SK-N-MC (cell line): ENCODE measurements at regions not wholly inside any gene's neighbourhood (a gene's known extent, or its start where the extent isn't known, plus 50 kb on each side); places are given as distances from the start of the nearest gene placed in this dataset.
A peak's percentile ranks its signal among the peaks of the same experiment; 100 is the strongest.

ENCODE experiments used
- DNase-seq: peaks from one replicate; pipeline ENCODE4 v3.0.0-alpha.2; 2011; ENCODE audit warnings: low read depth, low spot score
- H3K27ac ChIP-seq: fragments of 200-600 bp; sonication (generic); 2 replicates; pipeline ENCODE4 v1.5.1; 2016; ENCODE audit warnings: mixed run types
- H3K36me3 ChIP-seq: fragments of 200-600 bp; sonication (generic); 2 replicates; pipeline ENCODE4 v1.6.1; 2017; ENCODE audit warnings: antibody characterized with exemption, low read length, mixed read lengths; ENCODE audit not compliant: insufficient read depth
- H3K4me3 ChIP-seq: fragments of 200-600 bp; sonication (generic); 2 replicates; pipeline ENCODE4 v1.5.1; 2016
- H3K9ac ChIP-seq: fragments of 200-600 bp; sonication (generic); 2 replicates; pipeline ENCODE4 v1.8.0; 2017; ENCODE audit warnings: mixed run types, mixed read lengths; ENCODE audit not compliant: insufficient read length
- H3K9me3 ChIP-seq: fragments of 200-600 bp; sonication (generic); 2 replicates; pipeline ENCODE4 v1.6.1; 2017; ENCODE audit warnings: low read depth, mild to moderate bottlenecking, antibody characterized with exemption, low read length, moderate library complexity, mixed read lengths
- EZH2 ChIP-seq: fragments of 200-600 bp; sonication (generic); IDR thresholded peaks from one replicate; pipeline ENCODE4 v1.6.1; 2017; ENCODE audit warnings: antibody characterized with exemption
- FOXP2 ChIP-seq: optimal IDR thresholded peaks from 2 replicates; pipeline ENCODE3; 2011; ENCODE audit warnings: mild to moderate bottlenecking, moderate library complexity; ENCODE audit not compliant: insufficient read depth; ENCODE audit errors: extremely low read length, control extremely low read depth
- POLR2AphosphoS5 ChIP-seq: IDR thresholded peaks from 2 replicates; pipeline ENCODE4 v1.6.1; 2012; ENCODE audit warnings: mild to moderate bottlenecking, low read depth, low read length, borderline replicate concordance

DNA sequence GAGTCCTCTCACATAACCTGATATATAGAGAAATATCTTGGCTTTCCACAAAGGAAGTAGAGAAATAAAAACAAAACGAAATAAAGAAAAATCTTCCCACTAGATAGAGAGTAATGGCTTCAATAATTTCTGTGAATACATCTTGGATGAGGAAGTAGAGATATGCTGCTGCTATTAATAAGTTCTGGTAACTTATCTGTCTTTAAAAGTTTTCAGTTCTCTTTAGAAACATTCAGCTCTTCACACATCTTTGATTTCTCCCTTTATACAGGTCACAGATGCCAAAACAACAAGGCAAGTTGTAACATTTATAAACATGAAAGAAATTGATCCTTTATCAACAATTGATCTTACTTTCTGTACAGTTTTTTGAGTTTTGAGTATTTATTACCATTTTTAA is 615.8 kb downstream of the TRAM1L1 start:
- no peak for DNase-seq
- Histone ChIP-seq H3K36me3 (no peaks in the 10 kb centered on the region), H3K9me3 (no peaks in the 10 kb centered on the region; the same call in 1 of the 2 replicates), H3K9ac (no peak overlapping the region), H3K4me3 (no peak overlapping the region), H3K27ac (no peak overlapping the region)
- TF ChIP-seq EZH2, result no peak
- TF ChIP-seq POLR2AphosphoS5, result no peak
- TF ChIP-seq FOXP2, result no peak

DNA sequence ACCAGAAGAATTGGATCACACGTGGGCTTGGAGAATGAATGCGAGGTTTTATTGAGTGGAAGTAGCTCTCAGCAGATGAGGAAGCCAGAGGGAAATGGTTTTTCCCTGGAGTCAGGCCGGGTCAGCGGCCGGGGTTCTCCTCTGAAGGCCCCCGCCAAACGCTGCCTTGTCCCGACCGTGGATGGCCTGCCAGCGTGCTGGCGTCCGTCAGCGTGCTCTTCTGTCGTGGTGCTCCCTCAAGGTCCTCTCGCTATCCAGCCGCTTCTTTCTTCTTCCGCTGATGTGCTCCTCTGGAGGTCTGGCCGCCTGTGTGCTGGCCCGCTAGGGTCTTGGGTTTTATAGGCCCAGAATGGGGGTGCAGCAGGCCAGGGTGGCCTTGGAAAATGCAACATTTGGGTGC is 632.2 kb downstream of the TRAM1L1 start:
- Histone ChIP-seq H3K27ac (no peak overlapping the region), H3K9ac (no peak overlapping the region), H3K4me3 (no peak overlapping the region), H3K36me3 (no peaks in the 10 kb centered on the region), H3K9me3 (no peaks in the 10 kb centered on the region)
- no peak for TF ChIP-seq POLR2AphosphoS5
- no peak for TF ChIP-seq FOXP2
- no peak for TF ChIP-seq EZH2
- DNase-seq, result no peak

DNA sequence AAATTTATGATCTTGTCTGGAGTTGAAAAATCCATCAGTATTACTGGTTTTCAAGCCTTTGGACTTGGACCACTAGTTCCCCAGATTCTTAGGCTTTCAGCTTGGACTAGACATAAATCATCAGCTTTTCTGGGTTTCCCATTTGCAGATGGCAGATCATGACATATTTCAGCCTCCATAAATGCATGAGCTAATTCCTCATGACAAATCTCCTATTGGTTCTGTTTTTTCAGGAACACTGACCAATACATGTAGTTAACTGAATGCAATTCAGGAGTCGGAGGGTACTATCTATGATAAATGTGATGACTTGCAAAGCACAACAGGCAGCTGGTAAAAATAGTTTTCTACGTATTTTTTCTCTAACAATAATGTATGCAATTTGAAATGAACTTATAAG is 635.6 kb downstream of the TRAM1L1 start:
- no peak for DNase-seq
- Histone ChIP-seq H3K9ac (no peak overlapping the region), H3K9me3 (no peaks in the 10 kb centered on the region), H3K36me3 (no peaks in the 10 kb centered on the region), H3K4me3 (no peak overlapping the region), H3K27ac (no peak overlapping the region)
- no peak for TF ChIP-seq POLR2AphosphoS5
- TF ChIP-seq FOXP2, result no peak
- TF ChIP-seq EZH2, result no peak

DNA sequence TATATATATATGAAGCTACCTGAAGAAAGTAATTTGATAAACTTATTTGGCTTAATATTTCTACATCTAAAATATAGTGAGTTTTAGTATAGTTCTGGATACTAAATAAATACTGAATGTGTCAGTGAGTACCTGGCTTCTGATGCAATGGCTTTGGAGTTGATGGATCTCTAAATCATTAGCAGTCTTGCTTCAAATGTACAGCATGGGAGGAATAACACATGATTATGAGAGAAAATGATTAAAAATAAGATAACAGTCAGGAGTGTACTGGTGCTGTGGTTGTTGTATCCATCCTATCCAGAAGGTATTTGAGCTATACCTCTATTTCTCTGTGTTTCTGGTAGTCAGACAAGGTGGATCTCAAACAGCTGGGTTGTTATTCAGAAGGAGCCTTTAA is 641.3 kb downstream of the TRAM1L1 start:
- Histone ChIP-seq H3K4me3 (no peak overlapping the region), H3K9me3 (no peaks in the 10 kb centered on the region), H3K27ac (no peak overlapping the region), H3K9ac (no peak overlapping the region), H3K36me3 (no peaks in the 10 kb centered on the region)
- DNase-seq, result no peak
- TF ChIP-seq EZH2 (no peak), POLR2AphosphoS5 (no peak), FOXP2 (no peak)

DNA sequence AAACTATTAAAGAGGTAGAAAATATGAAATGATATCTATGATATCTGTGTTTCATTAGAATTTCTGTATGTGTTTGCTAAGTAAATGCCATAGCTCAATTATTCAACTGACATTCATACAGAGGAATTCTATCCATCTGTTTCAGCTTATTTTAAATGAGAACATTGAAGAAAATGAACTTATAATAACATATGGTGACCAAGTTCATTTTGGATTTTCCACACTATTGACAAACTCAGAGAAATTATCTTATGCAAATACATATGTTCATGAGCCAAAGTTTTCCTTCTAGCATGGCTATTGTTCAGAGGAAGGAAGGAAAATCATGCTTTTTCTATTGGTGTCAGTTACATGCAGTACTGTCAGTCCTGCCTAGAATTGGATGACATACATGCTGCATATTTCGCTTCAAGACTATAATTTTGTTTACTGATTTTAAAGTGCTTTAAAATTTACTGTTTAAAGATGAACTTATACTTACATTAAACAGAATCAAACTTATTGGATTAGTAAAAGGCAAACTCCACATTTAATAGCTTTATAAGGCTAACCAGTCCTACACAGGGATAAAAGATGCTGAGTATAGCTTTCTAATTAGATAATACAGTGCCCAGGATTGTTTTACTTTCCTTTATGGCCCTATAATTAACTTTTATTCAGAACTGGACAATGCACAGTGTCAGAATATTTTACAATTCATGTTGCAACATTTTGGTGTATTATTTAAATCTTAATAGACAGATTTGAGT is 646.2 kb downstream of the TRAM1L1 start:
- H3K4me3 ChIP-seq, result no peak overlapping the region
- no peaks in the 10 kb centered on the region for H3K9me3 ChIP-seq
- H3K27ac ChIP-seq, result peak overlapping the region; percentile 80
- TF ChIP-seq EZH2, result no peak
- no peak for TF ChIP-seq POLR2AphosphoS5
- TF ChIP-seq FOXP2, result no peak
- H3K9ac ChIP-seq, result peak overlapping the region; percentile 42
- H3K36me3 ChIP-seq, result no peaks in the 10 kb centered on the region
- no peak for DNase-seq

DNA sequence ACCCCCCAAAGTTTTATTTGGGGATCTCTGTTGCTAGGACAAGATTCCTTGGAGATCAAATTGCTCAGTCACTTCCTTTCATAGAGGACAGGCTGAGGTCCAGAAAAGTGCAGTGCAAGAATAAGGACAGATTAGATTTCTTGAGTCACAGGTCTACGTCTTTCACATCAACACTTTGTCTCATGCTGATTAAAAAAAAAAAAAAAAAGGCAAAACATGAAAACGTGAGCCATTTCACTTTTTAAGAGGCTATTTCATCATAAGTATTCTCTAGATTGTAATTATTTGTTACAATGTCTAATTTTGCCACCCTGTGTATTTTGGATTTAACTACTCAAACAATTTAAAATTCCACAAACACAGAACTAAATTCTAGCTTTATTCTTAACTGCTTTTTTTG is 647.0 kb downstream of the TRAM1L1 start:
- peak overlapping the region; percentile 80 for H3K27ac ChIP-seq
- H3K9me3 ChIP-seq, result no peaks in the 10 kb centered on the region
- no peaks in the 10 kb centered on the region for H3K36me3 ChIP-seq
- no peak for DNase-seq
- H3K9ac ChIP-seq, result peak overlapping the region; percentile 42
- TF ChIP-seq FOXP2 (no peak), POLR2AphosphoS5 (no peak), EZH2 (no peak)
- no peak overlapping the region for H3K4me3 ChIP-seq

DNA sequence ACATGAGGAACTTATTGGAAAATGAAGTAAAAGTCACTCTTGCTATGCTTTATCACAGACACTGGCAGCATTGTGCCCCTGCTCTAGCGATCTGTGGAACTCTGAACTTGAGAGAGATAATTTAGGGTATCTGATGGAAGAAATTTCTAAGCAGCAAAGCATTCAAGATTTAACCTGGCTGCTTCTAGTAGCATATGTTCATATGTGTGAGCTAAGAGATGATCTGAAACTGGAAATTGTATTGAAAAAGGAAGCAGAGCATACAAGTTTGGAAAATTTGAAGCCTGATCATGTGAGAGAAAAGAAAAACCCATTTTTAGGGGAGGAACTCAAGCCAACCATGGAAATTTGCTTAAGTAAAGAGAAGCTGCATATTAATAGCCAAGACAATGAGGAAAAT is 657.7 kb downstream of the TRAM1L1 start:
- no peak overlapping the region for H3K9ac ChIP-seq
- no peak overlapping the region for H3K27ac ChIP-seq
- no peak for DNase-seq
- no peaks in the 10 kb centered on the region for H3K9me3 ChIP-seq
- no peaks in the 10 kb centered on the region for H3K36me3 ChIP-seq
- no peak for TF ChIP-seq EZH2
- no peak for TF ChIP-seq FOXP2
- TF ChIP-seq POLR2AphosphoS5, result no peak
- H3K4me3 ChIP-seq, result no peak overlapping the region

DNA sequence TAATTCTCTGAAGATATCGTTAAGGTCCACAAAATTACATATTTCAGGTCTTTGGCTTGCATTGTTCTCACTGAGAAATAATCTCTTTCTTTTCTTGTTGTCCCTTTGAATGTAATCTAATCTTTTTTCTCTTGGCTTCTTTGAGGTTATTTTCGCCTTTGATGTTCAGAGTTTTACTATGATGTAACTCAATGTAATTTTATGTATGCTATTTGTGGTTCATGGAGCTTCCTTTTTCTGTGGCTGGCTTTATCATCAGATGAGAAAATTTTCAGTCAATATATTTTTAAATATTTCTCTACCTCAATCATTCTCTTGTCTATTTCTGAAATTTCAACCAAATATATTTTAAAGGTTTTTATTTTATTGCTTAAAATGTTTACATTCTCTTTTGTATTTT is 672.2 kb downstream of the TRAM1L1 start:
- no peak overlapping the region for H3K4me3 ChIP-seq
- TF ChIP-seq EZH2, result no peak
- no peak for TF ChIP-seq POLR2AphosphoS5
- no peak for TF ChIP-seq FOXP2
- H3K9ac ChIP-seq, result no peak overlapping the region
- H3K27ac ChIP-seq, result no peak overlapping the region
- no peak for DNase-seq
- no peaks in the 10 kb centered on the region for H3K36me3 ChIP-seq
- H3K9me3 ChIP-seq, result no peaks in the 10 kb centered on the region

DNA sequence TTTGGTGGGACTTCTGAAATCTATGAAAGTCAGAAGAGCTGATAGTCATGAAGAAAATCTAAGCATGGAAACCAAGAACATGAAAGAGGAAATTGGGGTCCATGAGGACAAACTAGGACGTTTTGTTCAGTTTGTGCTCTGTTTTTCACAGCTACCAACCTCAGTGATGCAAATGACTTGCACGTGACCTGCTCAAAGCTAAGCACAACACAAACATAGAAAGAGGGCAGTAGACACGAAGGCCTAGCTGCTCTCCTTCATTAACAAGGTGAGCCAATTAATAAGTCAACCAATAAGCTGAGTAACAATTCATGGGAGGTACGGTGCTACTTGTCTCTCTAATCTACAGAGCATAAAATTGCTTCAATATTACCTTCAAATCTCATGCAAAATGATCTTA is 684.1 kb downstream of the TRAM1L1 start:
- H3K9ac ChIP-seq, result no peak overlapping the region
- H3K4me3 ChIP-seq, result no peak overlapping the region
- H3K36me3 ChIP-seq, result no peaks in the 10 kb centered on the region
- no peaks in the 10 kb centered on the region for H3K9me3 ChIP-seq
- TF ChIP-seq EZH2, result no peak
- TF ChIP-seq FOXP2, result no peak
- TF ChIP-seq POLR2AphosphoS5, result no peak
- H3K27ac ChIP-seq, result no peak overlapping the region
- no peak for DNase-seq
